HG02870 (cell line): ENCODE measurements at regions not wholly inside any gene's neighbourhood (a gene's known extent, or its start where the extent isn't known, plus 50 kb on each side); places are given as distances from the start of the nearest gene placed in this dataset.

Experiments used
- ATAC-seq: cut with Tn5 transposase; IDR thresholded peaks from one replicate; pipeline ENCODE4 v1.9.1; 2021; ENCODE audit warnings: mild to moderate bottlenecking, moderate library complexity; ENCODE audit not compliant: unreplicated experiment

GRCh38 chr3:6521369-6522113, 339.4 kb upstream of the GRM7 start:
- no peak for ATAC-seq

GRCh38 chr3:6522191-6522590, 338.7 kb upstream of the GRM7 start:
- no peak for ATAC-seq

GRCh38 chr3:6523043-6523442, 337.9 kb upstream of the GRM7 start:
- no peak for ATAC-seq

GRCh38 chr3:6524479-6524878, 336.4 kb upstream of the GRM7 start:
- ATAC-seq: no peak

GRCh38 chr3:6526321-6526720, 334.6 kb upstream of the GRM7 start:
- no peak for ATAC-seq

- no peak for ATAC-seq
These were observed 334.1 kb upstream of the GRM7 start for GRCh38 chr3:6526861-6527260.

- ATAC-seq: no peak
These were observed 332.0 kb upstream of the GRM7 start for GRCh38 chr3:6528951-6529350.

GRCh38 chr3:6531153-6531552, 329.8 kb upstream of the GRM7 start:
- ATAC-seq: no peak

GRCh38 chr3:6532101-6532500, 328.8 kb upstream of the GRM7 start:
- ATAC-seq: no peak

GRCh38 chr3:6540981-6541380, 319.9 kb upstream of the GRM7 start:
- ATAC-seq: no peak

- no peak for ATAC-seq
These were observed 318.1 kb upstream of the GRM7 start for GRCh38 chr3:6542795-6543194.

GRCh38 chr3:6549296-6549695, 311.6 kb upstream of the GRM7 start:
- ATAC-seq: no peak

- no peak for ATAC-seq
These were observed 309.8 kb upstream of the GRM7 start for GRCh38 chr3:6551165-6551564.

GRCh38 chr3:6560259-6560658, 300.7 kb upstream of the GRM7 start:
- ATAC-seq: no peak

- ATAC-seq: no peak
These were observed 293.7 kb upstream of the GRM7 start for GRCh38 chr3:6567241-6567640.

GRCh38 chr3:6568999-6569493, 291.9 kb upstream of the GRM7 start:
- ATAC-seq: no peak

GRCh38 chr3:6571448-6571847, 289.5 kb upstream of the GRM7 start:
- ATAC-seq: no peak

GRCh38 chr3:6577584-6577983, 283.3 kb upstream of the GRM7 start:
- ATAC-seq: no peak

- ATAC-seq: no peak
These were observed 282.4 kb upstream of the GRM7 start for GRCh38 chr3:6578526-6578925.

- ATAC-seq: no peak
These were observed 280.1 kb upstream of the GRM7 start for GRCh38 chr3:6580808-6581207.

- no peak for ATAC-seq
These were observed 275.6 kb upstream of the GRM7 start for GRCh38 chr3:6585360-6585759.

GRCh38 chr3:6600237-6600636, 260.7 kb upstream of the GRM7 start:
- ATAC-seq: no peak

- no peak for ATAC-seq
These were observed 259.5 kb upstream of the GRM7 start for GRCh38 chr3:6601374-6601773.
